Breast epithelium (tissue), 3 donors: ENCODE measurements at regions not wholly inside any gene's neighbourhood (a gene's known extent, or its start where the extent isn't known, plus 50 kb on each side); places are given as distances from the start of the nearest gene placed in this dataset.

ENCODE experiments used
- CTCF ChIP-seq, 3 donors: fragments of 450-650 bp; IDR thresholded peaks; one replicate each; pipeline ENCODE4 v1.5.1; 2016 to 2017; ENCODE audit warnings: antibody characterized with exemption in 3 of 3, mild to moderate bottlenecking in 3 of 3, moderate library complexity in 3 of 3
- POLR2A ChIP-seq: fragments of 450-650 bp; IDR thresholded peaks from one replicate; pipeline ENCODE4 v1.6.1; 2016; ENCODE audit warnings: antibody characterized with exemption, mild to moderate bottlenecking, moderate library complexity

- no peak for TF ChIP-seq POLR2A
- TF ChIP-seq CTCF (IDR thresholded peaks at IDR 0.05), result no peak
Measured at GRCh38 chr6:134795691-134796090, 154.2 kb downstream of the ALDH8A1 start.
